Body of pancreas (tissue), 4 donors: ENCODE measurements at regions not wholly inside any gene's neighbourhood (a gene's known extent, or its start where the extent isn't known, plus 50 kb on each side); places are given as distances from the start of the nearest gene placed in this dataset.

Experiments used
- POLR2A ChIP-seq, 3 donors: fragments of 450-650 bp; IDR thresholded peaks; one replicate each; pipeline ENCODE4 v1.6.1; 2016; ENCODE audit warnings: antibody characterized with exemption in 3 of 3, mild to moderate bottlenecking in 2 of 3
- TF ChIP-seq, protein P1 (sequence below), 7 experiments: fragments of 450-650 bp in 4 of 7; fragments of 200-600 bp in 3 of 7; sonication (generic) in 3 of 7; IDR thresholded peaks; one replicate each; pipeline ENCODE4 v1.5.1; 2016 to 2019; ENCODE audit warnings: antibody characterized with exemption in 7 of 7

DNA sequence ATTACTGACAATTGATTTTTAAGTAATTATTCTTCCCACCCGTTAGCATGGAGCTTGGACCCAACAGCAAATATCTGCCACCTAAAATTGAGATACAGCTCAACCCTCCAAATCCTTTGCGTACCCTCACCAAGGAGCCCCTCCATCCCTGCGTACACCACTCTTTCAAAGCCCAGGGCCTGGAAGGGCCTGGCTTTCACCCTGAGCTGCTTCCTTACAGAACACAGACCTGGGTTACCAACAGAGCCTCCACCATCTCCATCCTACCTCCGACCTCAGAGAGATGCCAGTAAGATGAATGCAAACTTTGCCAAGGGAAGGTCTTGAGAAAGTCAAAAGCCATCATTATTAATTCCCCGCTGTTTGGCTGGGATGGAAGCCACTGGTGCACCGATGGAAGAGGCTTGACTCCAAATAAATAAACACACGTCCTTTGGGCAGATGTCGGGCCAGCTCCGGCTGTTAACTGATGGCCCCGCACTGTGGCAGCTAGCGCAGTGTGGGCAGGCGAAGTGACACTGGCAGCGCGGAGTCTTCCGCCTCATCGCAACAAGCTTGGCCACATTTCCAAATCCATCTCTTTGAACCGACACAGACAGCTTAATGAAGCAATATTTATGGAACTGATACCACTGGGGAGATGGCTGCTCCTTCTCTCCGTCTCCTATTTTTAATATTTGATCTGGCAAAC is 150.2 kb upstream of the VSTM2B start:
- TF ChIP-seq POLR2A (IDR thresholded peaks at IDR 0.05) = no peak
- TF ChIP-seq, protein P1, sequence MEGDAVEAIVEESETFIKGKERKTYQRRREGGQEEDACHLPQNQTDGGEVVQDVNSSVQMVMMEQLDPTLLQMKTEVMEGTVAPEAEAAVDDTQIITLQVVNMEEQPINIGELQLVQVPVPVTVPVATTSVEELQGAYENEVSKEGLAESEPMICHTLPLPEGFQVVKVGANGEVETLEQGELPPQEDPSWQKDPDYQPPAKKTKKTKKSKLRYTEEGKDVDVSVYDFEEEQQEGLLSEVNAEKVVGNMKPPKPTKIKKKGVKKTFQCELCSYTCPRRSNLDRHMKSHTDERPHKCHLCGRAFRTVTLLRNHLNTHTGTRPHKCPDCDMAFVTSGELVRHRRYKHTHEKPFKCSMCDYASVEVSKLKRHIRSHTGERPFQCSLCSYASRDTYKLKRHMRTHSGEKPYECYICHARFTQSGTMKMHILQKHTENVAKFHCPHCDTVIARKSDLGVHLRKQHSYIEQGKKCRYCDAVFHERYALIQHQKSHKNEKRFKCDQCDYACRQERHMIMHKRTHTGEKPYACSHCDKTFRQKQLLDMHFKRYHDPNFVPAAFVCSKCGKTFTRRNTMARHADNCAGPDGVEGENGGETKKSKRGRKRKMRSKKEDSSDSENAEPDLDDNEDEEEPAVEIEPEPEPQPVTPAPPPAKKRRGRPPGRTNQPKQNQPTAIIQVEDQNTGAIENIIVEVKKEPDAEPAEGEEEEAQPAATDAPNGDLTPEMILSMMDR (IDR thresholded peaks at IDR 0.05) = no peak
